Hepatocyte (in vitro differentiated cells): ENCODE measurements at regions not wholly inside any gene's neighbourhood (a gene's known extent, or its start where the extent isn't known, plus 50 kb on each side); places are given as distances from the start of the nearest gene placed in this dataset.

Experiments used
- DNase-seq: peaks from one replicate; pipeline ENCODE4 v3.0.0-alpha.2; 2016; ENCODE audit warnings: low spot score
- H2AFZ ChIP-seq: fragments of 200-600 bp; sonication (generic); 2 replicates; pipeline ENCODE4 v1.6.0; 2016; ENCODE audit warnings: antibody characterized with exemption, mild to moderate bottlenecking
- H3K27ac ChIP-seq: fragments of 200-600 bp; sonication (generic); 2 replicates; pipeline ENCODE4 v1.5.1; 2016; ENCODE audit warnings: mild to moderate bottlenecking
- H3K27me3 ChIP-seq: fragments of 200-600 bp; sonication (generic); 2 replicates; pipeline ENCODE4 v1.6.1; 2016
- H3K36me3 ChIP-seq: fragments of 200-600 bp; sonication (generic); replicated peaks from 2 replicates; pipeline ENCODE4 v1.5.1; 2016; ENCODE audit warnings: low read depth; ENCODE audit not compliant: insufficient read depth
- H3K4me1 ChIP-seq: fragments of 200-600 bp; sonication (generic); 2 replicates; pipeline ENCODE4 v1.5.1; 2016; ENCODE audit warnings: mild to moderate bottlenecking, moderate library complexity; ENCODE audit not compliant: insufficient read depth
- H3K4me2 ChIP-seq: fragments of 200-600 bp; sonication (generic); 2 replicates; pipeline ENCODE4 v1.6.0; 2016
- H3K4me3 ChIP-seq: fragments of 200-600 bp; sonication (generic); 2 replicates; pipeline ENCODE4 v1.5.1; 2016; ENCODE audit warnings: mild to moderate bottlenecking
- H3K79me2 ChIP-seq: fragments of 200-600 bp; sonication (generic); 2 replicates; pipeline ENCODE4 v1.6.0; 2017; ENCODE audit warnings: mild to moderate bottlenecking
- H3K9me2 ChIP-seq: fragments of 200-600 bp; sonication (generic); replicated peaks from 2 replicates; pipeline ENCODE4 v1.6.0; 2017; ENCODE audit warnings: mild to moderate bottlenecking; ENCODE audit not compliant: insufficient read depth
- H3K9me3 ChIP-seq: fragments of 200-600 bp; sonication (generic); 2 replicates; pipeline ENCODE4 v1.5.1; 2016; ENCODE audit warnings: low read depth, mild to moderate bottlenecking
- H4K20me1 ChIP-seq: fragments of 200-600 bp; sonication (generic); 2 replicates; pipeline ENCODE4 v1.6.0; 2016; ENCODE audit warnings: mild to moderate bottlenecking; ENCODE audit not compliant: insufficient read depth, poor library complexity, severe bottlenecking
- EZH2 ChIP-seq: fragments of 200-600 bp; sonication (generic); IDR thresholded peaks from 2 replicates; pipeline ENCODE4 v1.6.1; 2016; ENCODE audit warnings: antibody characterized with exemption, mild to moderate bottlenecking, borderline replicate concordance
- EZH2phosphoT487 ChIP-seq: fragments of 200-600 bp; sonication (generic); IDR thresholded peaks from one replicate; pipeline ENCODE4 v1.6.1; 2018; ENCODE audit warnings: antibody characterized with exemption, mild to moderate bottlenecking, low read depth, moderate library complexity; ENCODE audit not compliant: unreplicated experiment, severe bottlenecking
- WGBS: methylation state at CpG from one replicate; pipeline ENCODE4 v1.1.6; 2016; ENCODE audit warnings: low lambda C conversion rate; ENCODE audit errors: missing lambda C conversion rate; 5-methylcytosine and 5-hydroxymethylcytosine counted together
- TF ChIP-seq, protein P1 (sequence below): fragments of 200-600 bp; sonication (generic); IDR thresholded peaks from 2 replicates; pipeline ENCODE4 v1.5.1; 2016; ENCODE audit warnings: antibody characterized with exemption, mild to moderate bottlenecking; ENCODE audit not compliant: poor library complexity

GRCh38 chr4:125725957-125726525 is 411.3 kb downstream of the FAT4 start:
- no peaks in the 10 kb centered on the region for H3K4me1 ChIP-seq
- H3K9me2 ChIP-seq: no peaks in the 10 kb centered on the region
- TF ChIP-seq, protein P1, sequence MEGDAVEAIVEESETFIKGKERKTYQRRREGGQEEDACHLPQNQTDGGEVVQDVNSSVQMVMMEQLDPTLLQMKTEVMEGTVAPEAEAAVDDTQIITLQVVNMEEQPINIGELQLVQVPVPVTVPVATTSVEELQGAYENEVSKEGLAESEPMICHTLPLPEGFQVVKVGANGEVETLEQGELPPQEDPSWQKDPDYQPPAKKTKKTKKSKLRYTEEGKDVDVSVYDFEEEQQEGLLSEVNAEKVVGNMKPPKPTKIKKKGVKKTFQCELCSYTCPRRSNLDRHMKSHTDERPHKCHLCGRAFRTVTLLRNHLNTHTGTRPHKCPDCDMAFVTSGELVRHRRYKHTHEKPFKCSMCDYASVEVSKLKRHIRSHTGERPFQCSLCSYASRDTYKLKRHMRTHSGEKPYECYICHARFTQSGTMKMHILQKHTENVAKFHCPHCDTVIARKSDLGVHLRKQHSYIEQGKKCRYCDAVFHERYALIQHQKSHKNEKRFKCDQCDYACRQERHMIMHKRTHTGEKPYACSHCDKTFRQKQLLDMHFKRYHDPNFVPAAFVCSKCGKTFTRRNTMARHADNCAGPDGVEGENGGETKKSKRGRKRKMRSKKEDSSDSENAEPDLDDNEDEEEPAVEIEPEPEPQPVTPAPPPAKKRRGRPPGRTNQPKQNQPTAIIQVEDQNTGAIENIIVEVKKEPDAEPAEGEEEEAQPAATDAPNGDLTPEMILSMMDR: no peak
- no peak for TF ChIP-seq EZH2phosphoT487
- no peaks in the 10 kb centered on the region for H3K9me3 ChIP-seq
- DNase-seq: no peak
- no peak overlapping the region for H2AFZ ChIP-seq
- no peak overlapping the region for H3K27ac ChIP-seq
- no peaks in the 10 kb centered on the region for H4K20me1 ChIP-seq
- no peaks in the 10 kb centered on the region for H3K27me3 ChIP-seq
- H3K36me3 ChIP-seq: no peaks in the 10 kb centered on the region
- no peaks in the 10 kb centered on the region for H3K79me2 ChIP-seq
- no peak overlapping the region for H3K4me3 ChIP-seq
- no peak overlapping the region for H3K4me2 ChIP-seq
- 57% methylated on average over 4 of the region's 4 CpGs for WGBS

- Histone ChIP-seq H3K9me2 (no peaks in the 10 kb centered on the region), H3K4me3 (no peak overlapping the region), H2AFZ (no peak overlapping the region), H3K4me2 (no peak overlapping the region), H3K9me3 (no peaks in the 10 kb centered on the region), H3K27me3 (no peaks in the 10 kb centered on the region), H3K79me2 (no peaks in the 10 kb centered on the region), H3K4me1 (no peaks in the 10 kb centered on the region), H4K20me1 (no peaks in the 10 kb centered on the region), H3K36me3 (no peaks in the 10 kb centered on the region), H3K27ac (no peak overlapping the region)
- WGBS: 96% methylated on average over 2 of the region's 2 CpGs
- no peak for TF ChIP-seq EZH2phosphoT487
- TF ChIP-seq, protein P1: no peak
- no peak for DNase-seq
Measured at GRCh38 chr4:125727931-125728330, 413.2 kb downstream of the FAT4 start.

DNA sequence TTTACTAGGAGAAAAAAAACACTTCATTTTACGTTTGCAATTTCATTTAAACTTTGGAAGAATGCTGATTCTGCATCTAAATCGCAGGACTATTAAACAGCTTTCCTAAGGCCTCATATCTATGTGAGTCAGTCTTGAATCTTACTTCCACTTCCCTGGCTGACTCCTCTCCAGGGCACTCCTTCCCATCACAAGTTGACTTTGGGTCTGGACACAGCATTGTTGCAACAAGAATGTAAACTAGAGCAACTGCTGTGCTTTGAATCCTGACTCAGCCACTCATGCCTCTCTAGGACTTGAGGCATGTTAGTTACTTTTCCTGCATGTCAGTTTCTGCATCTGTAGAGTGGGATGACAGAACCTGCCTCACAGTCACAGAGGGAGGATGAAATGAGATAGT is 413.8 kb downstream of the FAT4 start:
- Histone ChIP-seq H3K27me3 (no peaks in the 10 kb centered on the region), H3K4me3 (no peak overlapping the region), H3K4me1 (no peaks in the 10 kb centered on the region), H4K20me1 (no peaks in the 10 kb centered on the region), H3K36me3 (no peaks in the 10 kb centered on the region), H3K27ac (no peak overlapping the region), H2AFZ (no peak overlapping the region), H3K9me3 (no peaks in the 10 kb centered on the region), H3K79me2 (no peaks in the 10 kb centered on the region), H3K4me2 (no peak overlapping the region), H3K9me2 (no peaks in the 10 kb centered on the region)
- TF ChIP-seq EZH2phosphoT487: no peak
- TF ChIP-seq, protein P1: no peak
- no peak for TF ChIP-seq EZH2
- 53% methylated on average over 2 of the region's 2 CpGs for WGBS
- peak; percentile 45 for DNase-seq

DNA sequence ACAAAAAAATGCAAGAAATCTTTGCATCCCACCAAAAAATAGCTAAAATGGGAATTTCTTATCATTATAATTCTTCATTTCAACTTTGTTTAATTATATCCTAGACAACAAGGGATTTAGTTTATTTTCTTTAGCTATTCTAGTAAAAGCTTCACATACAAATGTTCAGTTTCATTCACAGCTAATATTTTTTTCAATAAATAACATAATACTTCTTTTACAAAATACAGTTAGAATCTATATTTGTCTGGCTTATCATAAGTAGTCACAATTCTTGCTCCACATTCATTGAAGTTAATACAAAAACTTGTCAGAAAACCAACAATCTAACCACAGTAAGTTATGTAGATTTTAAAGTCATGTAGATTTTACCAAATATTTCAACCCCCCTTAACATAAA is 414.4 kb downstream of the FAT4 start:
- no peaks in the 10 kb centered on the region for H3K4me1 ChIP-seq
- H3K4me3 ChIP-seq: no peak overlapping the region
- no peak overlapping the region for H3K27ac ChIP-seq
- no peaks in the 10 kb centered on the region for H3K36me3 ChIP-seq
- no peaks in the 10 kb centered on the region for H4K20me1 ChIP-seq
- no peak overlapping the region for H2AFZ ChIP-seq
- H3K27me3 ChIP-seq: no peaks in the 10 kb centered on the region
- H3K9me2 ChIP-seq: no peaks in the 10 kb centered on the region
- no peaks in the 10 kb centered on the region for H3K9me3 ChIP-seq
- H3K4me2 ChIP-seq: no peak overlapping the region
- TF ChIP-seq, protein P1: no peak
- TF ChIP-seq EZH2 (no peak), EZH2phosphoT487 (no peak)
- DNase-seq: no peak
- no peaks in the 10 kb centered on the region for H3K79me2 ChIP-seq
